ENCODE measurements at regions not wholly inside any gene's neighbourhood (a gene's known extent, or its start where the extent isn't known, plus 50 kb on each side); places are given as distances from the start of the nearest gene placed in this dataset.

- no peak for TF ChIP-seq REST (IDR thresholded peaks at IDR 0.05)
- no peak for TF ChIP-seq TAF1 (conservative IDR thresholded peaks at IDR 0.05)
- TF ChIP-seq HNF4G (IDR thresholded peaks at IDR 0.05), result no peak
- TF ChIP-seq CTCF (IDR thresholded peaks at IDR 0.05; ENCODE audit: low read depth, low read length, missing input control), result no peak
- no peak for TF ChIP-seq FOXA2 (IDR thresholded peaks at IDR 0.05)
- TF ChIP-seq ATF3 (IDR thresholded peaks at IDR 0.05), result no peak
- TF ChIP-seq RXRA (IDR thresholded peaks at IDR 0.05), result no peak
- no peak for TF ChIP-seq EGR1 (IDR thresholded peaks at IDR 0.05; ENCODE audit: low read depth in 2 of 2)
- no peak for TF ChIP-seq JUND (IDR thresholded peaks at IDR 0.05)
These were observed 497.6 kb upstream of the LRRN3 start (continued) for GRCh38 chr7:110593355-110593754.

- no peak for DNase-seq (ENCODE audit: low spot score)
- no peaks in the 10 kb centered on the region for H3K27me3 ChIP-seq (ENCODE audit: control insufficient read depth in 4 of 4, insufficient read depth in 4 of 4, low read length in 3 of 4)
- no peaks in the 10 kb centered on the region for H3K9me3 ChIP-seq (ENCODE audit: control insufficient read depth in 4 of 4, low read length in 3 of 4)
- H3K36me3 ChIP-seq (ENCODE audit: control insufficient read depth in 4 of 4, insufficient read depth in 3 of 4, low read depth in 1 of 4, low read length in 3 of 4), result no peaks in the 10 kb centered on the region
- no peak overlapping the region for H3K27ac ChIP-seq (ENCODE audit: low read depth in 1 of 2, low read length in 2 of 2)
- TF ChIP-seq REST (IDR thresholded peaks at IDR 0.05) (no peak), TAF1 (conservative IDR thresholded peaks at IDR 0.05) (no peak), NR2F2 (IDR thresholded peaks at IDR 0.05) (no peak), GABPA (IDR thresholded peaks at IDR 0.05 in 1 of 2, conservative IDR thresholded peaks at IDR 0.05 in 1 of 2) (no peak), SP1 (IDR thresholded peaks at IDR 0.05) (no peak), HNF4A (conservative IDR thresholded peaks at IDR 0.05) (no peak), CTCF (IDR thresholded peaks at IDR 0.05; ENCODE audit: low read depth, low read length, missing input control) (no peak)
- no peaks in the 10 kb centered on the region for H3K4me1 ChIP-seq (ENCODE audit: control insufficient read depth in 4 of 4, insufficient read depth in 4 of 4, low read length in 3 of 4)
- no peak overlapping the region for H3K9ac ChIP-seq (ENCODE audit: low read depth in 1 of 2, low read length in 2 of 2)
- H3K4me3 ChIP-seq (ENCODE audit: low read depth in 1 of 3, low read length in 3 of 3), result no peak overlapping the region
These were observed 495.2 kb upstream of the LRRN3 start for GRCh38 chr7:110595694-110596093.

All from liver (tissue), 7 donors.